GF-D8 (cell line): ENCODE measurements at regions not wholly inside any gene's neighbourhood (a gene's known extent, or its start where the extent isn't known, plus 50 kb on each side); places are given as distances from the start of the nearest gene placed in this dataset.

Experiments
- DNase-seq: peaks from one replicate; lab custom pipeline; 2025; lab: John Stamatoyannopoulos, UW

DNA sequence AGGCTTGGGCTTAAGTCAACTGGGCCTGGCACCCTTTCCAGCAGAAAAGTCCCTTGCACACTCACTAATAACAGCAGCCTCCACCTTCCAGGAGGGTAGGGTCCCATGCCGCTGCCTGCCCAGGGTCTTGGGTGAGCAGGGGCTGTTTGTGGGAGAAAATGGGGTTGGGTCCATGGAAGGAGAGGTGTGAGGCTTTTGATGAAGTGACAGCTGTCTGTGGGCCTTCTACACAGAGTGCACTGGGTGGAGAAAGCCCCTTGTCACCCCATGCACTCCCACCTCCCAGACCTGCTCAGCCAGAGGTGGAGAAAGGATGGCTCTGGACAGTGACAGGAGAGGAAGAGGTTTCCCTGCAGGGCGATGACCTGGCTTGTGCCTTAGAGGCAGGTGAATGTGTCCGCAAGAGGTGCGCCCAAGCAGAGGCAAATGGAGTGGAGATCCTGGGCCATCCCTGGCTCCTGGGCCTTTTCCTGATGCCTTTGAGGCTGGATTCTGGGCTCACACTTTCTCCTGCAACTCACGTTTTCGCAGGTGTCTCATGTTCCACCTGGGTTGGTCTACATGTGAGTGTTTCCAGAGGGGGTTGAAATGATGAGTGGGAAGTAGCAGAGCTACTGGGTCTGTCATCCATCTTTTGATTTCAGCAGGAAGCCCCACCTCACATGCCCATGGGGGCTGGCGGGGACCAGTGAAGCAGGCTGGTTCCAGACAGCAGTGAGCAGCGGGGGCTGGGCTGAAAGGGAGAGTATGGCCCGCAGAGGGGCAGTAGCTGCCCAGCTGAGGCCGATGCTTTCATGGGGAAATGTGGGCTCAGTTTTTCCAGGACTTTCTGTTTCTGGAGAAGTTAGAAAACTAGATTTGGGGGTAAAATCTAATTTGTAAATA is 85.2 kb upstream of the PRR23E start:
- DNase-seq = no peak

DNA sequence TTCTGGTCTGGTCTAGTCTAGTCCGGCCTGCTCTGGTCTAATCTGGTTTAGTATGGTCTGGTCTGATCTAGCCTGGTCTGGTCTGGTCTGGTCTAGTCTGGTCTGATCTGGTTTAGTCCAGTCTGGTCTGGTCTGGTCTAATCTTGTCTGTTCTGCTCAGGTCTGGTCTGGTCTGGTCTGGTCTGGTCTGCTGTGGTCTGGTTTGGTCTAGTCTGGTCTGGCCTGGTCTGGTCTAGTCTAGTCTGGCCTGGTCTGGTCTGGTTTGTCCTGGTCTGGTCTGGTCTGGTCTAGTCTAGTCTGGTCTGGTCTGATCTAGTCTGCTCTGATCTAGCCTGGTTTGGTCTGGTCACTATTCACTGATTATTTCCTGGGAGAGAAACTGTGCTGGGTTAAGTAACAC is 84.1 kb upstream of the PRR23E start:
- no peak for DNase-seq

DNA sequence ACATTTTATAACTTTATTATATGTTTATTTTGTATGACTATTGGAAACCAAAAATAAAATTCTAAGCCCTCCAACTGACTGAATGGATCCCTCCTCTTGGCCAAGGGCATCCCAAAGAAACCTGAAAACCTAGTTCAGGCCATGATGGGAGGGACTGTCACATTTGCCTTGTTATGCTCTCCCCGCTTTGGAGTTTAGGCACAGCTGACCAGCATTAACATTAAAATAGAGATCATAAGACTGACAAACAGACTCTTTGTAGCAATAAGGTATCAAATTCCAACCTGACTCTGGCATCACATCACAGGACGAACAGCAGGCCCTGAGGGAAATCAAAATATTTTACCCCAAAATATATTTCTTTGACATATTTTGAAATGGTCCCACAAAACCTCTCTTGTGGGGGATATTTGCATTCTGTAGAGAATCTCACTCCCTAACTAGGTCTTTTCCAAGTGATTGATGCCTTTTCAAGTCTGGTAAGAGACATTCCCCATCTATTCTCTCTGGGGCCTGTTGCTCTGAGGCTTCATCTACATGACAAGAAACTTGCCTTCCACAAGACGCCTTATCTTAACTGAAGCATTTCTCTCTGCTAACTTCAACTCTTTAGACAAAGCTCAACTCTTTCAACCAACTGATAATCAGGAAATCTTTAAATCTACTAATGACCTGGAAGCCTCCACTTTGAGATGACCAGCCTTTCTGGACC is 81.8 kb upstream of the PRR23E start:
- DNase-seq = no peak

DNA sequence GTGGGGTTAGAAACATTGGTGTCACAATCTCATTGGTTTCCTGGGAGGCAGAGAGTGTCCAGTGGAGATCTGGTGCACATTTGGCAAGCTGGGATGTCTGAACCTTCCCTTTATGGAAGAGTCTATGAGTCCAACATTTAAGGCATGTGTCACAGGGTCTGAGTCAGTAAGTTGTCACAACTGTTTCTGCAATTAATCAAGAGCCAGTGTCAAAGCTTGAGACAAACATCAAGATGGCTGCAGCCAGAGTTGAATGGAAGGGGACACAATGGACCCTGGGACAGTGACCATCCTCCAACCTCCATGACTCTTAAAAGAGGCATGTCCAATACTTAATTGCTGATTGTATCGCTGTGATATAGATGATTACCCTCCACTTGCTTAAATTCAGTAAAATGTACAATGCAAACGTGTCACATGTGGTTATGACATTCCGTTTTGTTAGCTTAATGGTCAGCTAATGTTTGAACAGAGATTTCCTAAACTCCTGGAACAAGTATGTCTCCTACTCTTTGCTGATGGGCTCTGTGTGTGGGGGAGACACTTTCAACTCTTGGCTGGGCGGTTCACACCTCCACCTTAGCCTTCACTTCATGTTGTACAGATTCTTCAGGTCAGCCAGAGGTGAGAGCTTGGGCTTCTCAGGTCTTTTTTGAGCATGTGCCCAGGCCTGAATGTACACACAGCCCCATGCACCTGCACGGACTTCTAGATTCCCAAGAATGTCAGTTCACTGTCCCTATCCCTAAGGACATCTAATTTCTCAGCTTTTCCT is 79.9 kb upstream of the PRR23E start:
- no peak for DNase-seq

DNA sequence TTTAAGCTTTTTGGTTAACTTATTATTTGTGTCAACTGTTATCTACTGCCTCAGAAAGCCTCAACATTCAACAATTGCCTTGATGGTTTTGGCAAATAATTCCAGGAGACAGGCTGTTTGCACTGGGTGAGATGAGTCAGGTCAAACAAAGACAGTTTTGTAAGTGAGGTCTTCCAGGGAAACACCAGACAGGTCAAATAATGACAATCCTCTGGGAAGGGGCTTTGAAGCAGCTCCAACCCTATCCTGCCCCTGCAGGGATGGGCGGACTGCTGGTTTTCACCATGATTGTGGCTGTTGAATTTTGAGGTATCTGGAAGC is 79.4 kb upstream of the PRR23E start:
- DNase-seq = no peak

DNA sequence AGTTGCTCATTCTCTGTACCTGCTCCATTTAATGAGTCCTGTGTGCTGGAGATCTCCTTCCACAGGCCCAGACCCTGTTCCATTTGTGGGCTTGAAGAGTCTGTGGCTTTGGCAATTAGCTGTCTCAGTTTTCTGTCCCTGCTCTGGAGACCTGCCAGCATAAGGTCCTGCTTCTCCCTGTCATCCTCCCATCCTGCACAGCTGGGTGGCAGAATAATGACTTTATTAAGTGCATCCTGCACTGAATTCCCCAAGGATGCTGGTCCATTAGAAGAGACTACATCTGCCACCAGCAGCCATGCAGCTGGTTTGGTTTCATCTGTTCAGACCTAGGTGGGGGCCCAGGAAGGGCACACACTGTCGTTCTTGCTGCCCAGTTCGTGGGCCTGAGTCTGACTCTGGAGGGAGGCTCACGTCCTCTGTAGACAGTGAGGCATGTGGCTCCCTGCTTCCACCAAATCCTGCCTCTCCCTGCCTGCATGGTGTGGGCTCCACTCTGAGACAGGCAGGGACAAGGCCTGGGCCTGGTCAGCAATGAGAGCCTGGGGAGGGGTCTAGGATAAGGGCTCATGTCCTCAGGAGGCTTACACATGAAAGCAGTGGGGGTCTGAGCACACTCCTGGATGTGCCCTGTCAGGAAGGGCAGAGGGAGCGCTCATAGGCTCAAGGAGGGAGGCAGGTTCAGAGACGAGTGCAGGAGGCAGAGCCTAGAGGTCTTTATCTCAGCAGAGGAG is 78.4 kb upstream of the PRR23E start:
- DNase-seq = no peak

DNA sequence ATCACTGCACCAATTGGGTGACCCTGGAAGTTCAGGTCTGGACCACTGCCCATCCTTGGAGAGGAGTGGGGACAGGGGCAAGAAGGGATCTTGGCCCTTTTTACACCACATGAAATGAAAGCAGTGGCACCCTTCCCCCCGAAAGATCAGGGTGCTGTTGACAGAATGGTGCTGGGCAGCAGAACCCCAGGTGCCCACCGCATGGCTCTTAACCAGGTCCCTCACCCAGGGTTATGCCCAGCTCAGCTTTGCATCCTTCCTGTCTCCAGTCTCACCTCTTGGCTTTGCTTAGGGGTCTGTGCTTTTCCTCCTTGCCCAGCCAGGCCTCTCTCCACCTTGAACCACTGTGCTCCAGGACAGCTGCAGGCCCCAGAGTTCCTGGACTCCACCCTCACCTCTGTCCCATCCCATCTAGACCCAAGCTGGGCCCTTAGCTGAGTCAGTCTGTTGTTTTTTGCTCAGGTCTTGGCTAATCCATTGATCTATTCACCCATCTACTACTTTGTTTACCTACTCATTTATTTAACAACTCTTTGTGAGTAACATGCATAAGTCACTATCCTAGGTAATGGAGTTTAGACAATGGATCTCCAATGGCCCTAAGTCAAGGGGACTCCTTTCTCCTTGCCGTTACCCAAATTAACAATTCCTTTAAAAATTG is 77.1 kb upstream of the PRR23E start:
- DNase-seq = no peak

DNA sequence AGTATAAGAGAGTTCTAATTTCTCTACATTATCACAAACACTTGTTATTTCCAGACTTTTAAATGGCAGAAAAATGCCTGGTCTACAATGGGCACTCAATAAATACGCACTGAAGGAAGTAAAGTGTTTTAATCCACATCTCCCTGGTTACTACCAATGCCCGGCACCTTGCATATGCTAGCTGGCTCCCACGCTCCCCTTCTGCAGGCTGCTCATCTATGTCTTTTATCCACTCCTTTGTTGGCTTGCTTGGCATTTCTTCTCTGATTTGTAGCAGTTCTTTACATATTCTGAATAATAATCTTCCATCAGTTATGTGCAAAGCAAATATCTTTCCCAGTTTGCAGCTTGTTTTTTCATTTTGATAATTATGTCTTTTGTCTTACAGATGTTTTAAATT is 74.6 kb upstream of the PRR23E start:
- DNase-seq = no peak

DNA sequence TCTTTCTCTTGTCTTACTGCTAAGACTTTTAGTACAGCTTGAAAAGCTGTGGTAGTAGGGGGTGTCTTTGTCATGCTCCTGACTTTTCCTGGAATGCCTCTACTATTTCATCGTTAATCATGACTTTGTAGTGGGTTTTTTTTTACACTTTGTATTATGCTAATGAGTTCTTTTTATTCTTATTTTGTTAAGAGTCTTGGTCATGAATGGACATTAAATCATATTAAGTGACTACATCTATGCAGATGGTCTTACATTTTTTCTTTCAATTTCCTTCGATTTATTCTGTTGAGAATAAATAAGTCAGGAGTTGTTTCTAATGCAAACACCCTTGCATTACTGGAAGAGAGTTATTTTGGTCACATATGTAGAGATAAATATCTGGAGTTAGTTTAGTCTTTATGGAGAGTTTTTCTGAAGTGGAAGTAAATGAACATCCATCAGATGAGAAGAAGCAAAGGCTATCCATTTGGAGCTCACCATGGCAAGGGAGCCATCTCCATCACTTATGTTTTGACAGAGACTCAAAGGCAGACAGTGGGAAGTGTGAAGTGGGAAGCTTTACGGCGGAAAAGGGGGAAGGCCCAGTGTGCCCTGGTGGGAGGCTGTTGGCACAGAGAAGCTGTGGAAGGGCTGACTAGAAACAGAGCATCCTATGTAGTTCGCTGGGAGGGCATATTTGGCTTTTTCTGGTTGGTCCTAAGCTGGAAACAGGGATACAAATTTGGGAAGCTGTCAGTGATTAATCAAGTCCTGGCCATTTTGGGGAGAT is 73.1 kb upstream of the PRR23E start:
- no peak for DNase-seq

DNA sequence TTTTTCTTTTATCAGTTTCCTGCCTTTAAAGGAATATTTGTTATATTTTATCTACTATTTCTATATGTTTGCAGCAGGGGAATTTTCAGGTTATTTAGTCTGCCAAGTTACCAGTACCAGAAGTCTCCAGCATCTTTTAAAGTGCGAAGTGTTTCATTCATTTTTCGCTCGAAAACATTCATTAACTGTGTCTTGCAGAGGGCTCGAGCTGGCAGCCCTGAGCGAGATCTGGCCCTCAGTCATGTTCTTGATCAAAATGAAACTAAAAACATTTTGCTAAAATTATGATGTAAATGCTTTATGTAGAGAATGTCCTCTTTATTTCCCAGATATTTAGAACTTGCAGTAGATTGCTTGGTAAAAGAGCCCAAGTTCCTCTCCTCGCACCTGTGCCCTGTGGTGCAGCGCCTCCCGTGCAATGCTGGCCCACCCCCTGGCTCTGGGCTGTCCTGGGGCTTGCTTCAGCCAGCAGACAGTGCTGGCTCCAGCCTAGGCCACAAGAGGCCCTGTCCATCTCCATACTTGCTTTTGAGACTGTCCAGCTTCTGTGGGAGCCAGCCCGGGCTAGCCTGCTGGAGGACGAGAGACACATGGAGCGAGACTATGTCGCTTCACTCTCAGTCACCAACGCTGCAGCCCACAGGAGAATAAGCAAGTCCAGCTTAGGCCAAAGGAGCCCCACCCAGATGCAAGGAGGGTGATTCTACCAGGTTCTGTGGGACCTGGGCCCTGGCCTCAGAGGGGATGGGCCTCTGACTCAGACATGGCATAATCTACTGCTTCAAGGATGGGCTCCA is 71.9 kb upstream of the PRR23E start:
- DNase-seq = no peak

DNA sequence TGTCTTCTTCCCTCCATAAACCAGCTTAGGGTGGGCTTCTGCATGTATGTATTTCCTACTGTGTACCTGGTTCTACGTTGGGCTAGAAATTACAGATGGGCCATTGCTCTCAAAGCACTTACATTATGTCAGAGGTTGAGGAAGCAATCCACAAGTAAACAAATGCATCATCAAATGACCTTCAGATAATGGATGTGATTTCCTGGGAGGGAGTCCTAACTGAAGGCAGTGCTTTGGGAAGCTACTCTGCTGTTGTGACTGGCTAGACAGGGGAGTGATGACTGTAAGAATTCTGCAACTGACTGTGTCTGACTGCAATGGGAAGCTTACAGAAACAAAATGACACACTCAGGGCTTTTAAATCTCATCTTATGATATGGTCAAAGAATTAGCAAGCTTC is 71.0 kb upstream of the PRR23E start:
- no peak for DNase-seq

DNA sequence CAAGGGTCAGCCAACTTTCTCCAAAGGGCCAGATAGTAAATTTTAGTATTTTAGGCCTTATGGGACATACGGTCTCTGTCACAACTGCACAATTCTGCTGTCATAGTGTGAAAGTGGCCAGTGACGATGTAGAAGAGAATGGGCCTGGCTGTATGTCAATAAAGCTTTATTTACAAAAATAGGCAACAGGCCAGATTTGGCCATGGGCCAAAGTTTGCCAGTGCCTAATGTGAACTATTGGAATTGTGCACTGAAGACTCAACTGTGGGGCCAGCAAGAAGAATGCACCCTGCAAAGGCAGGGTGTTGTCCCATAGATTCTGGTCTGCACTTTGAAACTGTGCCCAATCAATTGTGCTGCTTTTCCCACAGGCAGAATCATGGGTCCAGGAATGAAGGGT is 69.4 kb upstream of the PRR23E start:
- no peak for DNase-seq

DNA sequence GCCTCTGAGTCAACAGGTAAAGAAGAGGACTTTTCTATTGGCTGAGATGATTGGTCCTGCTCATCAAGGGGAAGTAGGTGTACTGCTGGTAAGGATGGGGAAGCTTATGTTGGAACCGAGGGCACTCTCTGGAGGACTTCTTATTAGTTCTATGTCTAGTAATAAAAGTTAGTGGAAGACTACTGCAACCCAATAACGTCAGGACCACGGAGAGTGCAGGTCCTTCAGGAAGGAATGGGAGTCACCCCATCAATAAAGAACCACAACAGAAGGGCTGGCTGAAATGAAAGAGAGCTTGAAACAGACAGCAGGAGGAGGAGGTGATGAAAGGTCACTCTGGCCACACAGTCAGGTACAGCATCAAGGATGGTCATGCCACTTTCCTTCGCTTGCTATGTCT is 68.8 kb upstream of the PRR23E start:
- no peak for DNase-seq

DNA sequence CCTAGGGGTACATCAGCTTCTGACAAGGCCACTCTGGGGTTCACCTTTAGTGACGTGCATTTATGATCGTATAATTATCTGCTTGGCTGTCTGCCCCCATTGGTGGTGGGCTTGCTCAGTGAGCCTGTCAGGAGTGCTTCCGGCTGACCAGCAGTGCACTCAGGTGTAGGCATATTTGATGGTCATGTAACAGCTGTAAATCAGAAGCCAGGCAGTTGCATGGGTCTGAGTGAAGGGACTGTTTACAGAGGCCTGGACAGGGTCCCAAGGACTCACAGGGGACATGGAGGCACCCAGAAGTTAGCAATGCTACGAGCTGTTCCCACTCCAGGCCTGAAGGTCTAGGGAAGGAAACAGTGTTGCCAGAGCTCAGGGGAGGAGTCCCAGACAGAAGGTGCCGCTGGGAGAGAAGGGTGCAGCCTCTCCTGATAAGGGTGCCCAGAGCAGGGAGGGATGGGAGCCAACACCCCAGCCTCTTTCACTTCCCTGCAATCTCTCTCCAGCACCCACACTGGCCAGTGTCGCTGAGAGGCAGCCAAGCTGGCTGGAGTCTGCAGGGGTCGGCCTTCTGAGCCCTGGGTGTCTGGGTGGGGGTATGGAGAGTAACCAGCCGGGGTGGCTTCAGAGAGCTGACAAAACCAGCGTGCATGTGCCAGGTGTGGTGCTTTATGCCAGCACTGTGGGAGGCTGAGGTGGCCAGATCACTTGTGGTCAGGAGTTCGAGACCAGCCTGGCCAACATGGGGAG is 61.3 kb upstream of the PRR23E start:
- DNase-seq = no peak

DNA sequence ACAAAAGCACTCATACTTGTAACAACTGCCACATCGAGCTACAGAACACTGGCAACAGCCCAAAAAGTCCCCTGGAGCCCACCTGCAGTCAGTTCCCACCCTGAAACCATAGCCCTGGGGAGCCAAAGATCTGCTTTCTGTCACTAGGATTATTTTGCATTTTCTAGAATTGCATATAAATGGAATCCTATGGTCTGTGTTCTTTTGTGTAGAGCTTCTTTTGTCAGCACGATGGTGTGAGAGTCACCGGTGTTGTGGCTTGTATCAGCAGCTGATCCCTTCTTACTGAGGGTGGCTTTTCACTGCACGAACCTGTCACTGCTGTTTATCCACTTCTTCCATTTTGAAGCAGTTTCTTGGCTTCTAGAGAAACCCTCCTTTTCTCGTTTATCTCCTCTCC is 60.1 kb upstream of the PRR23E start:
- DNase-seq = no peak

DNA sequence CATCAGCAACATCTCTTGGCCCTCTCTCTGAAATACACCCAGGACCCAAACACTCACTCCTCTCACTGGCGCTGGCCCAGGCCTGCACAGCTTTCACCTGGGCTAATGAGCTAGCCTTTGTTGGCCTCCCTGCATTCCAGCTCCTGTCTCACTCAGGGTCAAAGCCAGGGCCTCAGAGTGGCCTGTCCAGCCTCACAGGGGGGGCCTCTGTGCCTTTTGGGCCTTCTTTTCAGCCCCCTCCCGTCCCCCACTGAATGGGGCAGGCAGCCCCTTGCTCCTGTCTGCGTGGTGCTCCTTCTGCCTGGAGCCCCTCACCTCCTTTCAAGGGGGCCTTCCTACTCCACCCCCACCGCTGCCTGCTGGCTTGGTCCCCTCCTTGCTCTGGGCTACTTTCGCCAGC is 59.0 kb upstream of the PRR23E start:
- no peak for DNase-seq

DNA sequence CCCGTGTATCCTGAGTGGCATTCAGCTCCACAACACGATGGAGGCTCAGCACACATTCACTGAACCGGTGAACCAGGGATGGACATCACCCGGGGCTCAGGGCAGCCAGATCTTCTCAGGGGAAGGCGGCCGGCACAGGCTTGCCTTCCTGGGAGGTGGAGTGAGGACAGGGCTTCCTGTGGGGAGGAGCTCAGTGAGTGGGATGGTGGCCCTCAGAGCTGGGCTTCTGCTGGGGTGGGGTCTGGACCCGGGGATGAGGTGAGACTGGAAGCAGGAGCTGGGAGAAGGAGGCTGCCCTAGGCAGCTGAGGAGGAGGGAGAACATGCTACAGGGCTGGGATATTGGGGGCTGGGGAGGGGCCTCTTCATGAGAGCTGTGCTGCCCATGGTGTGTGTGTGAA is 58.5 kb upstream of the PRR23E start:
- DNase-seq = no peak

DNA sequence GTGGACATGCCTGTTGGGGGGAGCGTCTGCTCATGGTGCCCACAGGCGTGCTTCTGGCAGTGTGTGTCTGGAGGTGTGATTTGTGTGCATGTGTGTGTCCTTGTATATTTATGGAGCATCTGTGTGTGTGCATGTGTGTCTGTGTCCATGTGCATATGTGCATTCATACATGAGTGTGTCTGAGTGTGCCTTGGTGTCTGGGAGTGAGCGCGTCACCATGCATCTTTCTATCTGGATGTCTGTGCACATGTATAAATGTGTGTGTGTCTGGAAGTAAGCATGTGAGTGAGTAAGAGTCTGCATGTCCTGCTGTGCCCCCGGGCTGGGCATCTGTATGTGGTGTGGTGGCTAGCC is 58.1 kb upstream of the PRR23E start:
- no peak for DNase-seq

DNA sequence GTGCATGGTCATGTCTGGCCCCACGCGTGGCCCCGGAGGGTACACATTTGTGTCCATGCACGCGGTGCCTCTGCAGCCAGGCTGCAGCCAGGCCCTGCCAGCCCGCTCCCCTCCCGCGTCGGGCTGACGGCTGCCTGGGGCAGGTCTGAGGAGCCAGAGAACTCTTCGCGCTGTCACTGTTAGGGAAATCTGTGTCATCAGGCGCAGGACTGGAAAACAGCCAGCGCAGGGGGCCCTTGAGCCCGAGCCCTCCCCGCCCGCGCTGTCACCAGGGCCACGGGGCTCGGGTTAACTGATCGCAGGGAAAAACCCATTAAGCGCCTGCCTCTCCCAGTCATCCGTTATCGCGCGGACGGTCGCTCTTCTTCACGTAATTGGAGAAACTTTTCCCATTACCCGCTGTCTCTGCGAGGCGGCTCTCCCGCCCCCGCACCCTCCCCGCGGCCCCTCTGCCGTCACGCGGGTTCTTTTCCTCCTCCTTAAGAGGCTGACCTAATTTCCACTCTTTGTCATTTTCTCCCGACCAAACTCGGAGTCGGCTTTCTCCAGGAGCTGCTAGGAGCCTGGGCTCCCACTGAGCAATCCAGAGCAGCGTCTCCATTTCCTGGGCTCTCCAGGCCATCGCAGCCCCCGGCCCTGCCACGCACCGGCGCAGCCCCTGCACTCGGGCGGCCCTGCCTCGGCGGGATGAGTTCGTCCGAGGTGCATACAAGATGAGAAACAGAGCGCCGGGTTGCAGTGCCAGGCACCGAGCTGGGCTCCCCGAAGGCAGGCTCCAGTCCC is 57.5 kb upstream of the PRR23E start:
- no peak for DNase-seq
